HEK293T (cell line): ENCODE measurements at regions not wholly inside any gene's neighbourhood (a gene's known extent, or its start where the extent isn't known, plus 50 kb on each side); places are given as distances from the start of the nearest gene placed in this dataset.

Experiments used
- FOXK2 ChIP-seq: fragments of 450-650 bp; IDR thresholded peaks from 2 replicates; pipeline ENCODE4 v1.6.1; 2016; ENCODE audit warnings: mild to moderate bottlenecking
- L3MBTL2 ChIP-seq: fragments of 450-650 bp; conservative IDR thresholded peaks from 2 replicates; pipeline ENCODE4 v1.6.1; 2016; ENCODE audit warnings: mild to moderate bottlenecking
- SP1 ChIP-seq: fragments of 450-650 bp; IDR thresholded peaks from 2 replicates; pipeline ENCODE4 v1.6.1; 2017

GRCh38 chr1:227459977-227460376, 103.4 kb upstream of the ZNF678 start:
- TF ChIP-seq SP1 = no peak
- TF ChIP-seq L3MBTL2 = no peak
- no peak for TF ChIP-seq FOXK2
